K562 (cell line): ENCODE measurements at regions not wholly inside any gene's neighbourhood (a gene's known extent, or its start where the extent isn't known, plus 50 kb on each side); places are given as distances from the start of the nearest gene placed in this dataset.

Source experiments
- ARHGAP35 ChIP-seq: fragments of 450-650 bp; IDR thresholded peaks from 2 replicates; pipeline ENCODE4 v1.6.1; 2018; ENCODE audit not compliant: partially characterized antibody
- ARID1B ChIP-seq: fragments of 450-650 bp; IDR thresholded peaks from 2 replicates; pipeline ENCODE4 v1.6.1; 2016; ENCODE audit warnings: antibody characterized with exemption, mild to moderate bottlenecking, inconsistent platforms
- ATF7 ChIP-seq: fragments of 450-650 bp; IDR thresholded peaks from 2 replicates; pipeline ENCODE4 v1.7.1; 2014; ENCODE audit warnings: mild to moderate bottlenecking, moderate library complexity
- CBFA2T2 ChIP-seq: fragments of 450-650 bp; conservative IDR thresholded peaks from 2 replicates; pipeline ENCODE4 v1.6.1; 2017; ENCODE audit warnings: mild to moderate bottlenecking
- CBFB ChIP-seq: sonication (generic); formaldehyde crosslinking; IDR thresholded peaks from 2 replicates; pipeline ENCODE4 v1.4.0; 2020; ENCODE audit warnings: mild to moderate bottlenecking, missing genetic modification reagents
- CEBPB ChIP-seq: fragments of 450-650 bp; IDR thresholded peaks from 2 replicates; pipeline ENCODE4 v1.6.1; 2016; ENCODE audit warnings: missing genetic modification characterization, missing compliant biosample characterization
- EHMT2 ChIP-seq: fragments of 450-650 bp; IDR thresholded peaks from 2 replicates; pipeline ENCODE4 v1.6.1; 2018; ENCODE audit warnings: antibody characterized with exemption
- EP300 ChIP-seq: IDR thresholded peaks from 2 replicates; pipeline ENCODE4 v1.6.1; 2012; ENCODE audit warnings: low read length, improper control_type of control experiment
- ESRRB ChIP-seq: fragments of 250-450 bp; sonication (Bioruptor Pico); IDR thresholded peaks from 2 replicates; pipeline ENCODE4 v1.5.0; 2020; ENCODE audit warnings: mild to moderate bottlenecking, moderate library complexity, borderline replicate concordance
- GTF2F1 ChIP-seq: IDR thresholded peaks from 2 replicates; pipeline ENCODE4 v1.6.1; 2011; ENCODE audit warnings: low read depth, low read length, improper control_type of control experiment
- KDM2B ChIP-seq: fragments of 250-450 bp; sonication (Bioruptor Pico); IDR thresholded peaks from 2 replicates; pipeline ENCODE4 v1.8.0; 2021; ENCODE audit warnings: mild to moderate bottlenecking, moderate library complexity
- MED1 ChIP-seq: sonication (generic); formaldehyde crosslinking; IDR thresholded peaks from 2 replicates; pipeline ENCODE4 v1.8.1; 2023; ENCODE audit warnings: missing genetic modification reagents, borderline replicate concordance
- NCOR1 ChIP-seq: fragments of 450-650 bp; IDR thresholded peaks from 2 replicates; pipeline ENCODE4 v1.6.1; 2016; ENCODE audit warnings: mild to moderate bottlenecking, moderate library complexity
- NUFIP1 ChIP-seq: fragments of 450-650 bp; IDR thresholded peaks from 2 replicates; pipeline ENCODE4 v1.6.1; 2018; ENCODE audit not compliant: partially characterized antibody
- POLR2B ChIP-seq: fragments of 450-650 bp; IDR thresholded peaks from 2 replicates; pipeline ENCODE4 v1.6.1; 2018; ENCODE audit warnings: low read depth; ENCODE audit not compliant: partially characterized antibody
- POLR2G ChIP-seq: fragments of 200-400 bp; formaldehyde crosslinking; IDR thresholded peaks from 2 replicates; pipeline ENCODE4 v1.6.1; 2017; ENCODE audit warnings: low read depth, mild to moderate bottlenecking, antibody characterized with exemption, low read length, moderate library complexity
- RAD51 ChIP-seq: fragments of 450-650 bp; IDR thresholded peaks from 2 replicates; pipeline ENCODE4 v1.7.1; 2016; ENCODE audit warnings: low read depth, mild to moderate bottlenecking, borderline replicate concordance
- RB1 ChIP-seq: fragments of 450-650 bp; IDR thresholded peaks from 2 replicates; pipeline ENCODE4 v1.6.1; 2017; ENCODE audit warnings: low read depth, mild to moderate bottlenecking
- RCOR1 ChIP-seq, 2 experiments: IDR thresholded peaks; 2 replicates each; pipeline ENCODE4 v1.6.1; 2012; ENCODE audit warnings: low read depth in 2 of 2, low read length in 2 of 2, borderline replicate concordance in 1 of 2, improper control_type of control experiment in 1 of 2
- SMARCA4 ChIP-seq: fragments of 450-650 bp; IDR thresholded peaks from 2 replicates; pipeline ENCODE4 v1.6.1; 2016
- TAL1 ChIP-seq: fragments of 450-650 bp; IDR thresholded peaks from 2 replicates; pipeline ENCODE4 v1.6.1; 2016; ENCODE audit warnings: mild to moderate bottlenecking
- TRIM24 ChIP-seq, 2 experiments: fragments of 450-650 bp; IDR thresholded peaks; 2 replicates each; pipeline ENCODE4 v1.6.1; 2016
- ZBTB7A ChIP-seq: IDR thresholded peaks from 2 replicates; pipeline ENCODE4 v1.6.1; 2011; ENCODE audit warnings: low read depth, mild to moderate bottlenecking, low read length, moderate library complexity, borderline replicate concordance; ENCODE audit not compliant: control insufficient read depth
- ZFP1 ChIP-seq: fragments of 450-650 bp; formaldehyde crosslinking; IDR thresholded peaks from 2 replicates; pipeline ENCODE4 v1.4.0; 2020; ENCODE audit warnings: mild to moderate bottlenecking, mixed read lengths
- ZNF707 ChIP-seq: fragments of 250-450 bp; sonication (Bioruptor Pico); conservative IDR thresholded peaks from 2 replicates; pipeline ENCODE4 v1.8.0; 2022; ENCODE audit warnings: inconsistent platforms, mild to moderate bottlenecking, moderate library complexity
- TF ChIP-seq, protein P1 (sequence below): fragments of 200-800 bp; sonication (Bioruptor generic); IDR thresholded peaks from 2 replicates; pipeline ENCODE4 v1.6.1; 2017; ENCODE audit warnings: missing genetic modification characterization, missing compliant biosample characterization

DNA sequence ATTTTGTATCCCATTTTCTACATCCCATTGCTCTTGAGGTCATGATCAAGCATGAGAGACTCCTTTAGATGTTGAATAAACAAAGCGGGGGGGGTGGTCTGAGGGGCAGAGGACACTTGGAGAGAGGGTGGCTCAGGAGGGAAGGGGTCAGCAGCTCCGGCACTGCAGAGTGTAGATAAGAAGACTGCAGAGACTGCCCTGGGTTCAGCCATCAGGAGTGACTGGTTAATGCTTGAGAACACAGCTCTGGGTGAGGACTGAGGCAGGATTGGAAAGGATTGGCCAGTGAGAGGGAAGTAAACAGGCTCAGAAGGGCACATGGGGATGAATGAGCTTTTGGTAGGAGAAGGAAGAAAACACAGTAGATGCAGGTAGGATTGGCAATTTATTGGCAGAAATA lies 205.3 kb upstream of the CNR1 start (continued):
- TF ChIP-seq CBFA2T2: peak; percentile 69
- no peak for TF ChIP-seq KDM2B (CRISPR knock-in tag)
- no peak for TF ChIP-seq ATF7
- TF ChIP-seq MED1: no peak
- peak; percentile 70 for TF ChIP-seq NCOR1
- TF ChIP-seq GTF2F1: no peak
- TF ChIP-seq CBFB (CRISPR knock-in tag): no peak
- no peak for TF ChIP-seq EHMT2
- TF ChIP-seq, protein P1, sequence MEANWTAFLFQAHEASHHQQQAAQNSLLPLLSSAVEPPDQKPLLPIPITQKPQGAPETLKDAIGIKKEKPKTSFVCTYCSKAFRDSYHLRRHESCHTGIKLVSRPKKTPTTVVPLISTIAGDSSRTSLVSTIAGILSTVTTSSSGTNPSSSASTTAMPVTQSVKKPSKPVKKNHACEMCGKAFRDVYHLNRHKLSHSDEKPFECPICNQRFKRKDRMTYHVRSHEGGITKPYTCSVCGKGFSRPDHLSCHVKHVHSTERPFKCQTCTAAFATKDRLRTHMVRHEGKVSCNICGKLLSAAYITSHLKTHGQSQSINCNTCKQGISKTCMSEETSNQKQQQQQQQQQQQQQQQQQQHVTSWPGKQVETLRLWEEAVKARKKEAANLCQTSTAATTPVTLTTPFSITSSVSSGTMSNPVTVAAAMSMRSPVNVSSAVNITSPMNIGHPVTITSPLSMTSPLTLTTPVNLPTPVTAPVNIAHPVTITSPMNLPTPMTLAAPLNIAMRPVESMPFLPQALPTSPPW: peak; percentile 64
- TF ChIP-seq POLR2B: no peak
- TF ChIP-seq POLR2G: no peak
- TF ChIP-seq ZFP1: no peak
- TF ChIP-seq RCOR1 (IDR thresholded peaks at IDR 0.05; ENCODE audit: borderline replicate concordance in 1 of 2, low read depth in 2 of 2, low read length in 2 of 2): peak in 1 of 2 experiments; percentile 47; a peak in 1 of 4 replicates
- TF ChIP-seq ARID1B: peak; percentile 86
- TF ChIP-seq ESRRB (CRISPR knock-in tag): no peak
- 0 out of 4 replicates have a peak, but pooled peaks of 1 of the 2 experiments have one; percentile 16 for TF ChIP-seq TRIM24 (IDR thresholded peaks at IDR 0.05)
- TF ChIP-seq TAL1: peak; percentile 77
- no peak for TF ChIP-seq NUFIP1
- peak; percentile 65; the same call in 1 of the 2 replicates for TF ChIP-seq SMARCA4
- TF ChIP-seq RAD51: no peak
- TF ChIP-seq ARHGAP35: no peak
- TF ChIP-seq EP300: peak; percentile 32; the same call in 1 of the 2 replicates
- TF ChIP-seq ZNF707: no peak
- no peak for TF ChIP-seq RB1
- no peak for TF ChIP-seq CEBPB (tag)
- peak; percentile 76; the same call in 1 of the 2 replicates for TF ChIP-seq ZBTB7A
